ENCODE measurements at regions not wholly inside any gene's neighbourhood (a gene's known extent, or its start where the extent isn't known, plus 50 kb on each side); places are given as distances from the start of the nearest gene placed in this dataset.
"Not testable (repeated sequence)": the region's sequence is repeated elsewhere in the genome, so short reads cannot be mapped to it uniquely, and the experiment has no call there.

DNA sequence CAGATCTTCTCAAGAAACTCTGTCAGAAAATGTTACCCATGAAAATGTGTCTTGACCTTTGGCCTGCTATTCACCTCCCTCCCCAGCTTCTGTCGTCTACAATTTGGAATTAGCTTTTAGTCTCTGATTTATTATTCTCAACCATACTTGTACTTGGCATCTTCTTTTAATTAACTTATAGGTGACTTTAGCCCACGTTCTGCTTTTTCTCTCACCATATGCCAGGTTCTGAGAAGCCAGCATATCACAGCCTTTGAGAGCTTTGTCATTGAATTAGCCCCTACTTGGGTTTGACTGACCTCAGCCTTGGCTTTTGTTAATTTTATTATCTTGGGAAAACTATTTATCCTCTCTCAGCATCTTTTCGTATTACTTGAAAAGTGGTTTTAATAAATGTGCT lies 355.9 kb downstream of the OXSM start:
- DNase-seq (ENCODE audit: low read depth): no peak

DNA sequence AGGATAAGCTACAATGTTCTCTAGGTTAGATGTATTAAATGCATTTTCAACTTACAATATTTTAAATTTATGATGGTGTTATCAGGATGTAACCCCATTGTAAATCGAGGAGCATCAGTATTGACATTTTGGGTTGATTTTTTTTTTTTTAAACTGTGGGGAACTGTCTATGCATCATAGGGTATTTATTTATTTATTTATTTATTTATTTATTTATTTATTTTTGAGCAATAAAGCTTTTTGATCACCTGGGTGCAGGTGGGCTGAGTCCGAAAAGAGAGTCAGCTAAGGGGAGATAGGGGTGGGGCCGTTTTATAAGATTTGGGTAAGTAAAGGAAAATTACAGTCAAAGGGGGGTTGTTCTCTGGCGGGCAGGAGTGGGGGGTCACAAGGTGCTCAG lies 367.5 kb downstream of the OXSM start:
- not testable (repeated sequence) for DNase-seq (ENCODE audit: low read depth)

DNA sequence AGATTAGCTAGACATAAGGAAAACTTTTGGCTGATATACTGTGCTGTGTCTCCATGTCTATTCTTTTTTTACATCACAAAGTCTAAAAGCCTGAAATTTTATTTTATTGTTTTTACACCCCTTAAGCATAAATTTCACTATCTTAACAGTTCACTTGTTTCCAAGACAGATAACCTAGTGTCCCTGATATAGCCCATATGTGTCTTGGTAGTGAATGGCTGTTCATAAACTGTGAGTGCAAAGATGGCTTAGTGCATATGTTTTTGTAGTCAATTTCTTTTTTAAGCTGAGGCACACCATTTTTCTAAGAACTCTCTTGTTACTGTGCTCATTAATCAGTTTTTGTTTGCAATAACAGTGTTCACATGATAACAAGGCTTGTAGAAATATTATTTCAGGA lies 381.1 kb downstream of the OXSM start:
- no peak for DNase-seq (ENCODE audit: low read depth)

DNA sequence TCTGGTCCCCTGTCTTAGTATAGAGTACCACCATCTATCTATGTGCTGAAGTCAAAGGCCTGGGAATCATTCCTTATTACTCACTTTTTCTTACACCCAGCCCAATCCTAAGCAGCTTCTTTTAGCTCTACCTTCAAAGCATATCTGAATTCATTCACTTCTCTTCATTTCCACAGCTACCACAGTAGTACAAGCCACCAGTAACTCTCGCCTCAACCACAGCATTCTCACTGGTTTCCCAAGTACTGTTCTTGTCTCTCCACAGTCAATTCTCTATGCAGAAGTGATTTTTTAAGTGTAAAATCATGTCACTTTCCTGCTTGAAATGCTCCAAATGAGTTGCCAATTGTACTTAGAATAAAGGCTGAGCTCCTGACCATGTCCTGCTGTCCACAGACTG lies 401.7 kb downstream of the OXSM start:
- no peak for DNase-seq (ENCODE audit: low read depth)

DNA sequence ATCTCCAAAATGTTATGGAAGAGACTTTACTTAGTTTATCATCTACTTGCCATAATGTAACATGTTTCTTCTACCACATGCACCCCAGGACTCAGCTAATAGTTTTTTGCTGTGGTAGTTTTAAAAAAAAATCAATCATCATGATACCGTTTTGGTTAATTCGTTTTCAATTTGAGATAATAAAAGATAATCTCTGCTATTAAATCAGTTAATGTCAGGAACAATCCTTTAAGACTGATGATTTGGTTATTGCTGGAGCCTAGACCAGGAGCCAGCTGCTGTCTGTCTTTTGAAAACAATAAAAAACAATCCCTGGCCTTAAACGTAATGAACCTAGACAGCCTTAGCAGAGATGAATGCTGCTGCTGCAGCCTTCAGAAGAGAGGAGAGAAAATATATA lies 403.7 kb downstream of the OXSM start:
- no peak for DNase-seq (ENCODE audit: low read depth)

DNA sequence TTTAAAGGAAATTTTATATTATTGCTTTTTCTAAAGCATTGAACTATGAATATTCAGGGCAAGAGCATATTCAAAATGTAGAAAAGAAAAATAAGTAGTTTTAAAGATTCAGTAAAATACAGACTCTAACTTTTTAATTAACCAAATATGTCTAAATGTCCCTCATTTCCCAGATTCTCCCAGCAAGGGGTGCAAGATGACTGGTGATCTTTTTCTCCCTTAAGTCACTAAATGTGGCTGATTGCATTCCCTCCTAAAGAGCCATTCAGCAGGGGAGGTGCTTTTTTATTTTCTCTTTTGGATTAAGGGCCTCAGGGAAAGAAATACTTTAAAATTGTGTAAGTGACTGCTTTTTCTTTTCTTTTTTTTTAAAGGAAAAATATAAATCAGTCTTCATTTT lies 406.9 kb downstream of the OXSM start:
- DNase-seq (ENCODE audit: low read depth): no peak

DNA sequence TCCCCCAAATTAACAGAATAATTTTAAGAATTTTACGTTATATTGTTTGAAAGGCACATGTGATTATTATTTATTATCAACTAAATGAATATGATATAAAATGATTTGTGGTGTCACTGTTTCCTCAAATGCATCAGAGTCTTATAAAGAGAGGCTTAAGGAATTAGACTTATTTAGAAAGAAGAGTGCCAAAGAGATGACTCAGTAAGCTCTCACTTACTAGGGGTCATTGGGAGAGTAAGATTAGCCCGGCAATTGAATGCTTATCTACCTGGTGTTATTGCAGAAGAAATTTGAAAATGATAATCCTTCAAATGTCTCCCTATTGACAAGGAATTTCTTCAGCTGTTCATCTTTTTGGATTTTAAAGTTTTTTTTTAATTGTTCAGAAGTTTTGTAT lies 408.7 kb downstream of the OXSM start:
- no peak for DNase-seq (ENCODE audit: low read depth)

DNA sequence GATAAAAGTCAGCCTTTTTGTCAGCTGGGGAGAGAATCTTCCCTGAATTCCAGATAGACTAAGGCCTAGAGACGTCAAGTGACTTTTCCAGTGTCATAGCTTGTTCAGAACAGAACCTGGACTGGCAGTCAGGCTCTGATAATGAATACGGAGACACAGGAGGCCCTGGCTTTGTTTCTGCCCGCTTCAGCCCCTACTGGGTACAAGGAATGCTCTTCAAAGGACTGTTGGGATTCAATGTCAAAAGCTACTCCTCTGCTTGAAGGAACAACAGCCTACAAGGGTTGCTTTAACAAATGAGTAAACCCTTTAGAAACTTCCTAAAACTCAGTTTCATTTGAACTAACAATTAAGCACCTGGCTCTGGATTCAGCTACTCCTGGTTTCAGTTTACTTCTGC lies 412.3 kb downstream of the OXSM start:
- no peak for DNase-seq (ENCODE audit: low read depth)

DNA sequence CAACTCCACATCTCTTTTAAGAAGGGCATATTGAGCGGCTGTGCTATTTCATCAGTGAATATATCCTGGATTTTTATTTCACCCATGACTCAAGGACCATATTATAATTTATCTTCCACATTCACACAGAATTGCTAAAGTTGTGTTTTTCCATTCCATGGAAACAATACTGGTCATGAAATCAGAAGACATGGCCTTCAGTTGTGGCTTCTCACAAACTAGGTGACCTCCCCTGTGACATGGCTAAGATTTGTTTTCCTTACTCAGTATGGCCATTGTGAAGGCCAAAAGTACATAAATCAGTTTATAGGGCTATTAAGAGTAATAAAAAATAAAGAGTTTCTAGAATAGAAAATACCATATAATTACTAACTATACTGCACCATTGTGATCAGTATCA lies 415.6 kb downstream of the OXSM start:
- DNase-seq (ENCODE audit: low read depth): no peak

DNA sequence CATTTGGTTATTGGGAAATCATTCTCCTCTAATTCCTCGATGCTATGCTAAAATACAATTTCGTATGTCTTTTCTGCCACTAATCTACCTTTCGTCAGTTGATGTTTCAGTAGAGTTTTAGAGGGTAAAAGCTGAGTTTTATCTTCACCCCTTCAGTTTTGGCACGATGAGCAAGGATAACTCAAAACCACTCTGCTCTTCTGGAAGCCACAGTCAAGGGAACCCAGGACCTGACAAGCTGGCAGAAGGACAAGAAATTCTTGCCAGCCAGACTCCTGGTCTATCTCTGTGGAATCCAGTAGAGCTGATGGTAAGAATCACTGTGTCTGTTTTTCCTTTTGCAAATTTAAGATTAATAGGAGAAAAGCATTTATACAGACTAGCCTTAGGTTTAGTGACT lies 414.4 kb upstream of the LRRC3B start:
- DNase-seq (ENCODE audit: low read depth): no peak

DNA sequence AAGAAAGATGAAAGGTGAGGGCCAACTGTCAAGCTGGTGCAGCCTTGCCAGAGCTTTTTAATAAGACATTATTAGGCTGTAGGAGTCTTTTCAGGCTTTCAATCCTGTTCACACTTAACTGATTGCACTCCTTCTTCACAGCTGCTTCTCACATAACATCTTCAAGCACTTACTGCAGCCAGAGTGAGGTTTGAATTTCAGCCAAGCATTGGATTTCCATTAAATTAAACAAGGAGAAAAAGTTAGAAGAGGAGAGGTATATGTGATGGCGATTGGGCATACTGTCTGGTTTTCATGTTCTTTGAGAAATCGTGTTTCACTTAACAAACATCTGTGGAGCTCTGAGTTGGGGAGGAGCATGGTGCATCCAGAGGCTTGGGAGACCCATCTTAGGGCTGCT lies 392.8 kb upstream of the LRRC3B start:
- no peak for DNase-seq (ENCODE audit: low read depth)

DNA sequence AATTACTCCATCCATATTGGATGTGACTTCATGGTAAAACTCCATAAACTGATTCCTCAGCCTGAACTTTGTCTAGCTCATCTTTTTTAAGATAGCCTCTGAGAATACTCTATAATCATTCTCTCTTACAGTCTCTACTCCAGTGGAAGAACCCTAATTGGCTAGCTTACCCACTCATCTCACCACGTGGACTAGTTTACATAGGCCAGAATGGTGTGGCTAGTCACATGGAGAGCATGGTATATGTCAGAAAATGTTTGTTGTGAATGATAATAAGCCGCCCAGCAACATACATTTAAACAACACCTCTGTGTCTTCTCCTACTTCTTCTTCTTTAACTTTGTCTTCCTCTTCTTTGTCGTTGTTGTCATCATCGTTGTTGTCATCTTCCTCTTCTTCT lies 389.2 kb upstream of the LRRC3B start:
- DNase-seq (ENCODE audit: low read depth): no peak

DNA sequence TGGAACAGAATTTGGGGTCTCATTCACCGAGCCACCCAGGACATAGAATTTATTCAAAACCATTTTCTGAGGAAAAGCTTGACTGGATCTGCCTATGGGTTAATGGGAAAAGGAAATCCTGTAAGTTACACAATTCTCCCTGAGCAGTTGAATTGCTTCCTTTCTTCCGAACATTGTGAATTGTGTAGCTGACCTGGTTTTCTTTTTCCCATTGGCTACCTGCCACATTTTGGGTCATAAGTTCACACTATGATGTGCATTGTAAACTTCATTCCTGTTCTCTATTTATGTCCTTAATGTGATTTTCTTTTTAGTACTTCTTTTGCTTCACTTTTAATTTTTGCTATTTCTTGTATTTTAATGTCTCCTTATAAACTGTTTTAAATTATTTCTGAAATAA lies 386.0 kb upstream of the LRRC3B start:
- no peak for DNase-seq (ENCODE audit: low read depth)

DNA sequence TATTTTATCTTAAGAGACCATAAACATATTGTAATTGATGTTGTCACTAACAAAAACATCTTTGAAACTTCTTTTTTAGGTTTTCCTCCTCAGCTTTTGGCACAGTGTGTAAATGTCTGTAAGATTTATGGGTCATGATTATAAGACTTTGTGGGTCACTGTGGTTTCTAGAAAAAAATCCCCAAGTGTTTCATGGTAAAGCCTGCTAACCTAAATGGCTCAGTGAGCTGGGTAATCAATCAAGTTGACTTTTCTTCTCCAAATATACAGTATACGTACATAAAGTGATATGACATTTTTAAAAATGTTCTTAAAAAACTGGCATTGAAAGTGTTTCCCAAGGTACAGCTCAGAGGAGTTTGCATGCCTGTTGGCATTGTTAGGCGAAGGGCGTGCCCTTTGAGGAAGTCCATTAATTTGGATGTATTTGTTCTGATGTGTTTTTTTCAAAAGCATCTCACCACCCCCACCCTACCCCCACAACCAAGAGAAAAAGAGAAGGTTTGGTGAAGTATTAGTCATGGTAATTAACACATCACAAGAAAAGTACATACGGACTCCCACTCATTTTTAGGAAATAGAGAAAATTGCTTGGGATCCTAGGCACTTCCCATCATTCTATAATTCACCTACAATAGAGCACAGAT lies 385.4 kb upstream of the LRRC3B start:
- no peak for DNase-seq (ENCODE audit: low read depth)

DNA sequence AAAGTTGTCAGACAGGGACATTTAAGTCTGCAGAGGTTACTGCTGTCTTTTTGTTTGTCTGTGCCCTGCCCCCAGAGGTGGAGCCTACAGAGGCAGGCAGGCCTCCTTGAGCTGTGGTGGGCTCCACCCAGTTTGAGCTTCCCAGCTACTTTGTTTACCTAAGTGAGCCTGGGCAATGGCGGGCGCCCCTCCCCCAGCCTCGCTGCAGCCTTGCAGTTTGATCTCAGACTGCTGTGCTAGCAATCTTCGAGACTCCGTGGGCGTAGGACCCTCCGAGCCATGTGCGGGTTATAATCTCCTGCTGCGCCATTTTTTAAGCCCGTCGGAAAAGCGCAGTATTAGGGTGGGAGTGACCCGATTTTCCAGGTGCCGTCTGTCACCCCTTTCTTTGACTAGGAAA lies 378.0 kb upstream of the LRRC3B start:
- not testable (repeated sequence) for DNase-seq (ENCODE audit: low read depth)

DNA sequence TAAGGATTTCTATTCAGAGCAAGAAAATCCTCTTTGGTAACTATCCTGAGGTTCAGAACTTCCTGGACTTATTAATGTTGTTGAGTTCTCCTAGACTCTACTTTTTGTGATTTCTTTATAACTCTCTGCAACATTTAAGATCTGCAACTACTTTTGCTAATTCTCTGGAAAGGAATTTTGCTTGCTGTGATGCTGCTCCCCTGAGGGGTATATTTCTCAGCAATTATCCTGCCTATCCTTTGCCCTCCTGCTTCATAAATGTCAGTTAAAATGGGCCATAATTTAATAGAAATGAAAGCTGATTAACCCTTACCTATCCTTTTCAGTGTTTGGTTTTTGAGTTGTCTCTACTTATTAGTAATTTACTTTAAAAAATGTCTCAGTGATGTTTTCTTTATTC lies 377.3 kb upstream of the LRRC3B start:
- DNase-seq (ENCODE audit: low read depth): no peak

DNA sequence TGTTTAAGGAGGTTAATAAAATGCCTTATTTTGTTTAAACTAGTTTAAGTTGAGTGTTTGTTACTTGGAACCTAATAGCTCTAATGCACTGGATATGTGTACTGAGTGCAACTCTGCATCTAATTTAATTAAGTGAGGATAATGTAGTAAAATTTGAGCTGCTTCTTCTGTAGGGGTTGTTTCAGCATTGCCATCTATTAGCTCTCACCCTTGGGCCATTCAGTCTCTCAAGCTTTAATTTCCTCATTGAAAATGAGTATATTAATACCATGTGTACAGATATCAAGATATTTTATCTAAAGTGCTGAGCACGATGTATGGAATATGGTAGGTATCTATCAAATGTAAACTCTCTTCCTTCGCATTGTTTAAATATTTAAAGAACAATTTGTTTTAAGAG lies 375.7 kb upstream of the LRRC3B start:
- no peak for DNase-seq (ENCODE audit: low read depth)

DNA sequence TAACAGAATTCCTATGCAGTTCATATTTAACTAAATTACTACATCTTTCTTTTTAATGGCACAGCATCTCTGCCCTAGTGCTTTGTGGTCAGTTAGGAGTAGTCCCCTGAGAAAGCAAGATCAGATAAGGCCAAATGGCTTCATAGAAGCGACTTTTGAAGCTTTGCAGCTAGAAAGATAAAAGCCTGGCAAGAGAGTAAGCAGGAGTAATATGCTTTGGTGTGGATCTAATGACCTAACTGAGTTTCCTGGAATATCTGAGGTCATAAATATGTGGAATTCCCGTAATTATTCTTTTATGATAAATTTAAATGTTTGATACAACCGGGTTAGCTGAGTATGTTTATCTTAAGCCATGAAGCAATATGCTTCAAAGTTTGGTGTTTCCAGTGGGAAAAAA lies 374.9 kb upstream of the LRRC3B start:
- DNase-seq (ENCODE audit: low read depth): no peak

DNA sequence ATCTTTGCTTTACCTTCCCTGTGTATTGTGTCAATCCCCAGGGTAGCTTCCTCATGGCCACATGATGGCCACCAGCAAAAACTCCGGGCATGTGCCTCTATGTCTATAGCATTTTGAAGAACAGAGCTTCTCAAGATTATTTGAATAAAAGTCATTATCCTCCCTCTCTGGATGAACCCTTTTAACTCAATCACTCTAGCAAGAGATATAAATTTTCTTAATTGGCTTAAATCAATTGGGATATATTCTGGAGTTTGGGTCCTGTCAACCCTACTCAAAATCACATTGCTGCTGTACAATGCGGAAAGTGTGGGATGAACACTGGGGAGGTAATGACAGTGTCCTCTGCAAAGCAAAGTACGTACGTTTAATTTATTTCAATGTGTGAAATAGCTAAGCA lies 370.6 kb upstream of the LRRC3B start:
- DNase-seq (ENCODE audit: low read depth): no peak

DNA sequence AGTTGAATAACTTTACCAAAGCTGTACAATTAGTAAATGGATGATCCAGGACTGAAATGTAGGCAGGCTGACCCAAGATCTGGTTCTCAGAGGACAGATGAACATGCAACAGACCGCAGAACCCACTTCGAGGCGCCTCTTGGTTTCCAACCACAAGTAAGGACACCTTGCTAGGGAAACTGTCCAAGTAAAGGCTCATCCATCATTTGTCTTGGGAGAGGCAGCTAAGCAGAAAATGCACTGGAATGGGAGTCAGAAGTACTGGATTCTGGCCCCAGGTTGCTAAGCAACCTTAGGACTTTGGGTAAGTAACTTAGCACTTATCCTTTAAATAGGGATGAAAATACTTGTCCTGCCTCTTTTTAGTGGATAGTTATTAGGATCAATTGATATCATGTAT lies 366.3 kb upstream of the LRRC3B start:
- no peak for DNase-seq (ENCODE audit: low read depth)

DNA sequence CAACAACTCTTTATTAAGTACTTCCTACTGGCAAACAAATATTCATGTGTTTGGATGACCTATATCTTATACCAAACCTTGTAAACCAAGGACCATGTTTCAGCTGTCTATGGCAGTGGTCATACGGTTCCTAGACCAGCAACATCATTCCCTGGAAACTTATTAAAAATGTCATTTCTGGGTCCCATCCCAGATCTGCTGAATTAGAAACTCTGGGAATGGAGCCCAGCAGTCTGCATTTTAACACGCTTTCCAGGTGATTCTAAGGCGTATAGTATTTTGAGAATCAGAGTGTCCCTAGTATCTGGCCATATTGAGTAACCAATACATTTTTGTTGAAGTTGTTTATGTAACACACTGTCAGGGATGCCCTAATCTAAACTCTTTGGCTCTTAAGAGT lies 363.4 kb upstream of the LRRC3B start:
- no peak for DNase-seq (ENCODE audit: low read depth)

DNA sequence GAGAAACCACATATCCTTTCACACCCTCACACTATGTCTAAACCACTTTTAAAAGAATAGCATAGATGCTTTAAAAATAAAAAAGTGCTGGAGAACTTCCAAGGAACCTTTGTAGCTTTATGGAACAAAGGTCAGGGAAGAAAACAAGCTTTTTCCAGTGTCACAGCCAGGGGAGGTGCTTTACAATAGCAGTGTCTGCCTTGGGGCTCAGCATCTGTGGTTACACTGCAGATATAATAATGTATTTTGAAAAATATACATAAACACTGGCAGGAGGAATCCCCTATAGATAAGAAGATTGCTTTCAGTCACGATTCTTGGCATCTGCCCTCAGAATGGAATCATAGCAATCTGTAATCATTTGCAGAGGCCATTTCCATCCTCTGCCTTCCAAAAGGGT lies 362.4 kb upstream of the LRRC3B start:
- DNase-seq (ENCODE audit: low read depth): no peak

DNA sequence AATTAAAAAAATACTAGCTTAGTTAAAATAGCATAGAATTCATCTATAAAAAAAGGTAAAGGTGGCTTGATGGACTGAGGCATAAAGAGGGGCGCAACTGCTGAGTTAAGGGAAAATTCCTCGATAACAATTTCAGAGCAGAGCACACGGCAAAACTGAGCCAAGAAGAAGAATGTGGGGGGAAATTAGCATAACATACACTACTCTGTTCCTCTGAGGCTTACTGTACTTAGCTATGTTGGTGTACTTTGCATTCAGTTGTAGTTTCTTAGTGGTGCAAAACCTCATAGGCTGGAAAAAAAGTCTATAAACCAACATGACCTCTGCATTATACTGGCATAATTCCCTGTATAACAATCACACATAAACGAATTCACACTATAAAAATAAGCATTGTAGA lies 357.9 kb upstream of the LRRC3B start:
- DNase-seq (ENCODE audit: low read depth): no peak

DNA sequence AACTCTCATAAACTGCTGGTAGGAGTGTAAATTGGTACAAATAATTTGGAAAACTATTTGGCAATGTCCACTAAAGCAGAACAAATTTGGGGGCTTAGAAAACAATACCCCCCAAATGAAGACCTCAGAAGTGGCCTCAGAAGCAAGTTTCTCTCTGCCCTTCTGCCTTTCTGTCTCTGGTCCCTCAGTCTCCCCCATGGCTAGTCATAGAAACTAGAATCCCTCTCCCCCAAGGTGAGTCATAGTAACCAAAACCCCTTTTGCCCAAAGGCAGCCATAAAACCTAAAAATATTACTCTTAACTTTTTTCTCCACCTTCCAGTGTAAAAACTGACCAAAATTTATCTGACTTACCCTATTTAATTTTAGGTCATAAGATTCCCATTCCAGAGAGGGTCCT lies 350.7 kb upstream of the LRRC3B start:
- DNase-seq (ENCODE audit: low read depth): no peak

DNA sequence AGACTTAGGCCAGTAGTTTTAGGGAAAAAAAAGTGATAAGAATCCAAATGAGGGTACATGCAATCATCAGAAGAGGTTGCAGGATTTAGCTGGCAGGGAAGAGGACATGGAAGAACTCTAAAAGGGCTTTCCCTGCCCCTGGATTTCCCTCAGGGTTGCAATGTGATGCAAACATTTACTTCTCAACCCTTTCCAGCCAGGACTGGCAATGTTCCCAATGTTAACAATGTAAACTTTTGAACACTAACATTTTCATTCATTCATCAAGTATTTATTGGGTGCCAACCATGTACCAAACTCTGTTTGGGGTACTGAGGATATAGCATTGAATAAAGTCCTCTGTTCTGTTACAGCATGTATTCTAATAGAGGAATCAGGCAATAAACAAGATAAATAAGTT lies 349.4 kb upstream of the LRRC3B start:
- no peak for DNase-seq (ENCODE audit: low read depth)
